Erythroblast (primary cell): ENCODE measurements at regions not wholly inside any gene's neighbourhood (a gene's known extent, or its start where the extent isn't known, plus 50 kb on each side); places are given as distances from the start of the nearest gene placed in this dataset.

Experiments
- GATA1 ChIP-seq: IDR thresholded peaks from 2 replicates; pipeline ENCODE4 v1.6.1; 2011; ENCODE audit warnings: low read depth, mild to moderate bottlenecking, control low read depth, low read length, moderate library complexity
- POLR2A ChIP-seq: IDR thresholded peaks from 2 replicates; pipeline ENCODE4 v1.6.1; 2011; ENCODE audit warnings: mild to moderate bottlenecking, low read length

DNA sequence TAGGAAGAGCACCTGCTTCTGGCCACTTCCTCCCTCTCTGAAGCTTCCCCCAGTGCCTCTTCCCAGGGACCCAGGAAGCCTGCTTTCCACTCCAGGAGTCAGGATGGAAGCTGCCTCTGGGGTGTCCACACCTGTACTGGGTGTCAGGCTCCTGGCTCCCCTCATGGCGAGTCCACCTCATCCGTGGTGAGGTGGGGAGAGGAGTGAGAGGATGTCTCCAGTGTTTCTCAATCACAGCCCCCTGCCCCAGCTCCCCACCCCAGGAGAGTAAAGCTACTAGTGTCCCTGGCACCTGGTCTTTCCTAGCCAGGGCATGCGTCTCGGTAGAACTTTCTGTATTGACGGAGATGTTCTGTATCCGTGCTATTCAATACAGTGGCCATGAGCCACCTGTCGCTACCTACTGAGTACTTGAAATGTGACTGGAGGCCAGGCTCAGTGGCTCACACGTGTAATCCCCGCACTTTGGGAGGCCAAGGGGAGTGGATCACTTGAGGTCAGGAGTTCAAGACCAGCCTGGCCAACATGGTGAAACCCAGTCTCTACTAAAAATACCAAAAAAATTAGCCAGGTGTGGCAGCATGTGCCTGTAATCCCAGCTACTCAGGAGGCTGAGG, 171.2 kb upstream of the HAAO start:
- TF ChIP-seq POLR2A = no peak
- TF ChIP-seq GATA1 = no peak
